SK-N-SH treated with all-trans-retinoic acid at 6 μM for 48 hours (cell line): ENCODE measurements at regions not wholly inside any gene's neighbourhood (a gene's known extent, or its start where the extent isn't known, plus 50 kb on each side); places are given as distances from the start of the nearest gene placed in this dataset.

ENCODE experiments used
- ATAC-seq: fragments of 200-7000 bp; cut with Tn5 transposase; 3 replicates; pipeline ENCODE4 v1.9.1; 2020; ENCODE audit warnings: mild to moderate bottlenecking, moderate library complexity
- ARNTL ChIP-seq: fragments of 450-650 bp; formaldehyde crosslinking; IDR thresholded peaks from 2 replicates; pipeline ENCODE4 v1.5.0; 2020; ENCODE audit warnings: low read depth, mild to moderate bottlenecking, moderate library complexity, borderline replicate concordance
- CSDC2 ChIP-seq: fragments of 250-450 bp; sonication (Bioruptor Pico); IDR thresholded peaks from 2 replicates; pipeline ENCODE4 v1.5.0; 2020; ENCODE audit warnings: mild to moderate bottlenecking, moderate library complexity
- ESRRG ChIP-seq: fragments of 250-450 bp; sonication (Bioruptor Pico); IDR thresholded peaks from 2 replicates; pipeline ENCODE4 v1.6.1; 2021; ENCODE audit warnings: mild to moderate bottlenecking
- GLIS3 ChIP-seq: fragments of 250-450 bp; sonication (Bioruptor Pico); IDR thresholded peaks from 2 replicates; pipeline ENCODE4 v1.5.0; 2020; ENCODE audit warnings: mild to moderate bottlenecking, moderate library complexity
- ISL1 ChIP-seq: fragments of 250-450 bp; sonication (Bioruptor Pico); IDR thresholded peaks from 2 replicates; pipeline ENCODE4 v2.1.2; 2022; ENCODE audit warnings: mild to moderate bottlenecking, moderate library complexity
- OSR1 ChIP-seq: fragments of 250-450 bp; sonication (Bioruptor Pico); IDR thresholded peaks from 2 replicates; pipeline ENCODE4 v1.8.0; 2022; ENCODE audit warnings: moderate library complexity, mild to moderate bottlenecking, inconsistent platforms
- RARB ChIP-seq: fragments of 250-450 bp; sonication (Bioruptor Pico); IDR thresholded peaks from 2 replicates; pipeline ENCODE4 v1.8.0; 2021; ENCODE audit warnings: mild to moderate bottlenecking, moderate library complexity
- TCF4 ChIP-seq: fragments of 250-450 bp; sonication (Bioruptor Pico); IDR thresholded peaks from 2 replicates; pipeline ENCODE4 v1.8.0; 2021; ENCODE audit warnings: mild to moderate bottlenecking, moderate library complexity, borderline replicate concordance
- TOX ChIP-seq: fragments of 250-450 bp; sonication (Bioruptor Pico); IDR thresholded peaks from 2 replicates; pipeline ENCODE4 v1.8.0; 2021; ENCODE audit warnings: mild to moderate bottlenecking, moderate library complexity, borderline replicate concordance
- ZFP3 ChIP-seq: fragments of 250-450 bp; sonication (Bioruptor Pico); IDR thresholded peaks from 2 replicates; pipeline ENCODE4 v1.5.0; 2020; ENCODE audit warnings: mild to moderate bottlenecking, moderate library complexity
- ZFP30 ChIP-seq: fragments of 450-650 bp; formaldehyde crosslinking; IDR thresholded peaks from 2 replicates; pipeline ENCODE4 v1.5.0; 2022; ENCODE audit warnings: mild to moderate bottlenecking, moderate library complexity
- ZNF565 ChIP-seq: fragments of 450-650 bp; formaldehyde crosslinking; conservative IDR thresholded peaks from 2 replicates; pipeline ENCODE4 v1.5.0; 2020; ENCODE audit warnings: low read depth, mild to moderate bottlenecking, moderate library complexity
- ZNF70 ChIP-seq: fragments of 450-650 bp; formaldehyde crosslinking; IDR thresholded peaks from 2 replicates; pipeline ENCODE4 v1.5.0; 2020; ENCODE audit warnings: mild to moderate bottlenecking, moderate library complexity
- ZNF8 ChIP-seq: fragments of 450-650 bp; formaldehyde crosslinking; IDR thresholded peaks from 2 replicates; pipeline ENCODE4 v1.5.0; 2020; ENCODE audit warnings: mild to moderate bottlenecking, moderate library complexity
- TF ChIP-seq, protein P1 (sequence below): fragments of 250-450 bp; sonication (Bioruptor Pico); IDR thresholded peaks from 2 replicates; pipeline ENCODE4 v1.8.0; 2020; ENCODE audit warnings: mild to moderate bottlenecking, moderate library complexity, borderline replicate concordance
- TF ChIP-seq, protein P2 (sequence below): fragments of 250-450 bp; sonication (Bioruptor Pico); IDR thresholded peaks from 2 replicates; pipeline ENCODE4 v1.5.1; 2020; ENCODE audit warnings: low read depth, mild to moderate bottlenecking, moderate library complexity
- TF ChIP-seq, protein P3 (sequence below): fragments of 250-450 bp; sonication (Bioruptor Pico); IDR thresholded peaks from 2 replicates; pipeline ENCODE4 v1.5.1; 2021; ENCODE audit warnings: mild to moderate bottlenecking, moderate library complexity
- TF ChIP-seq, protein P4 (sequence below): fragments of 250-450 bp; sonication (Bioruptor Pico); IDR thresholded peaks from 2 replicates; pipeline ENCODE4 v1.5.0; 2020; ENCODE audit warnings: mild to moderate bottlenecking, moderate library complexity
- TF ChIP-seq, protein P5 (sequence below): fragments of 250-450 bp; sonication (Bioruptor Pico); IDR thresholded peaks from 2 replicates; pipeline ENCODE4 v1.8.0; 2021; ENCODE audit warnings: low read depth, mild to moderate bottlenecking, moderate library complexity, borderline replicate concordance

DNA sequence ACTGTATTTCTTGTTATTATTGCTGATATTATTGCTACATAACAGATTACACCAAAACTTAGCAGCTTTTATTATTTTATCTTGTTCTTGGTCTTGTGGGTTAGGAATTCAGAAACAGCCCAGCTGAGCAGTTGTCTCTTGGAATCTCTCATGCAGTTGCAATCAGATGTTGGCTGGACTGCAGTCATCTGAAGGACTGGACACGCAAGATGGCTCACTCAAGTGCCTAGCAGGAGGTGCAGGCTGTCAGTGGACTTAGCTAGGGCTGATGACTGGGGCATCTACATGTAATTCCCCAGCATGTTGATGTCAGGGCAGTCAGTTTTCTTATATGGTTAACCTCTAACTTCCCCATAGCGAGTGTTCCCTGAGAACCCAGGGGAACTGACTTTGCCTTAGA, 128.6 kb upstream of the PLCB4 start:
- ATAC-seq, result no peak
- TF ChIP-seq, protein P1, sequence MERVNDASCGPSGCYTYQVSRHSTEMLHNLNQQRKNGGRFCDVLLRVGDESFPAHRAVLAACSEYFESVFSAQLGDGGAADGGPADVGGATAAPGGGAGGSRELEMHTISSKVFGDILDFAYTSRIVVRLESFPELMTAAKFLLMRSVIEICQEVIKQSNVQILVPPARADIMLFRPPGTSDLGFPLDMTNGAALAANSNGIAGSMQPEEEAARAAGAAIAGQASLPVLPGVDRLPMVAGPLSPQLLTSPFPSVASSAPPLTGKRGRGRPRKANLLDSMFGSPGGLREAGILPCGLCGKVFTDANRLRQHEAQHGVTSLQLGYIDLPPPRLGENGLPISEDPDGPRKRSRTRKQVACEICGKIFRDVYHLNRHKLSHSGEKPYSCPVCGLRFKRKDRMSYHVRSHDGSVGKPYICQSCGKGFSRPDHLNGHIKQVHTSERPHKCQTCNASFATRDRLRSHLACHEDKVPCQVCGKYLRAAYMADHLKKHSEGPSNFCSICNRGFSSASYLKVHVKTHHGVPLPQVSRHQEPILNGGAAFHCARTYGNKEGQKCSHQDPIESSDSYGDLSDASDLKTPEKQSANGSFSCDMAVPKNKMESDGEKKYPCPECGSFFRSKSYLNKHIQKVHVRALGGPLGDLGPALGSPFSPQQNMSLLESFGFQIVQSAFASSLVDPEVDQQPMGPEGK (CRISPR knock-in tag), result no peak
- no peak for TF ChIP-seq ISL1 (CRISPR knock-in tag)
- no peak for TF ChIP-seq ARNTL
- TF ChIP-seq CSDC2 (CRISPR knock-in tag), result no peak

DNA sequence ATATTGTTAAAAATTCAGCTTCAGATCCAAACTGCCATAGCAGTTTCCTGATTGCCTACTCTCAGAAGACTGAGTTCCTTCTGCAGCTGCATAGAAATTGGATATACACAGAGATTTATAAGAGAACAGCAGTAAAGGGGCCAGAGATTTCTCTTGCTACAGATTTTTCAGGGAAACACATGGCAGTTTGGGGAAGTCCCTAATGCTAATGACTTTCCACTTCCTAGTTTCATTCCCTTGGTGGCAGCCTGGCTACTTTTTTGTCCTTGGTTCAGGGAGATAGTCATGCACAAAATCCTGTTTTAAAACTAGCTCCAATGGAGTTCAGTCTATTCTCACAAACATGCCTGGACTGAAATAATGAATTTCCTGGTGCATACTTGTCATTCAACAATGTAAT, 125.3 kb upstream of the PLCB4 start:
- ATAC-seq, result no peak
- TF ChIP-seq, protein P1 (CRISPR knock-in tag), result no peak
- TF ChIP-seq, protein P2, sequence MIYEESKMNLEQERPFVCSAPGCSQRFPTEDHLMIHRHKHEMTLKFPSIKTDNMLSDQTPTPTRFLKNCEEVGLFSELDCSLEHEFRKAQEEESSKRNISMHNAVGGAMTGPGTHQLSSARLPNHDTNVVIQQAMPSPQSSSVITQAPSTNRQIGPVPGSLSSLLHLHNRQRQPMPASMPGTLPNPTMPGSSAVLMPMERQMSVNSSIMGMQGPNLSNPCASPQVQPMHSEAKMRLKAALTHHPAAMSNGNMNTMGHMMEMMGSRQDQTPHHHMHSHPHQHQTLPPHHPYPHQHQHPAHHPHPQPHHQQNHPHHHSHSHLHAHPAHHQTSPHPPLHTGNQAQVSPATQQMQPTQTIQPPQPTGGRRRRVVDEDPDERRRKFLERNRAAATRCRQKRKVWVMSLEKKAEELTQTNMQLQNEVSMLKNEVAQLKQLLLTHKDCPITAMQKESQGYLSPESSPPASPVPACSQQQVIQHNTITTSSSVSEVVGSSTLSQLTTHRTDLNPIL, result no peak
- TF ChIP-seq, protein P3, sequence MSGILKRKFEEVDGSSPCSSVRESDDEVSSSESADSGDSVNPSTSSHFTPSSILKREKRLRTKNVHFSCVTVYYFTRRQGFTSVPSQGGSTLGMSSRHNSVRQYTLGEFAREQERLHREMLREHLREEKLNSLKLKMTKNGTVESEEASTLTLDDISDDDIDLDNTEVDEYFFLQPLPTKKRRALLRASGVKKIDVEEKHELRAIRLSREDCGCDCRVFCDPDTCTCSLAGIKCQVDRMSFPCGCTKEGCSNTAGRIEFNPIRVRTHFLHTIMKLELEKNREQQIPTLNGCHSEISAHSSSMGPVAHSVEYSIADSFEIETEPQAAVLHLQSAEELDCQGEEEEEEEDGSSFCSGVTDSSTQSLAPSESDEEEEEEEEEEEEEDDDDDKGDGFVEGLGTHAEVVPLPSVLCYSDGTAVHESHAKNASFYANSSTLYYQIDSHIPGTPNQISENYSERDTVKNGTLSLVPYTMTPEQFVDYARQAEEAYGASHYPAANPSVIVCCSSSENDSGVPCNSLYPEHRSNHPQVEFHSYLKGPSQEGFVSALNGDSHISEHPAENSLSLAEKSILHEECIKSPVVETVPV, result no peak
- TF ChIP-seq ISL1 (CRISPR knock-in tag) (no peak), ESRRG (CRISPR knock-in tag) (no peak), TCF4 (CRISPR knock-in tag) (no peak), TOX (CRISPR knock-in tag) (no peak), ZNF70 (no peak), RARB (CRISPR knock-in tag) (no peak), ZNF565 (no peak), ZFP3 (CRISPR knock-in tag) (no peak), ZFP30 (CRISPR knock-in tag) (no peak), ARNTL (no peak), ZNF8 (no peak), CSDC2 (CRISPR knock-in tag) (no peak)
- TF ChIP-seq, protein P4, sequence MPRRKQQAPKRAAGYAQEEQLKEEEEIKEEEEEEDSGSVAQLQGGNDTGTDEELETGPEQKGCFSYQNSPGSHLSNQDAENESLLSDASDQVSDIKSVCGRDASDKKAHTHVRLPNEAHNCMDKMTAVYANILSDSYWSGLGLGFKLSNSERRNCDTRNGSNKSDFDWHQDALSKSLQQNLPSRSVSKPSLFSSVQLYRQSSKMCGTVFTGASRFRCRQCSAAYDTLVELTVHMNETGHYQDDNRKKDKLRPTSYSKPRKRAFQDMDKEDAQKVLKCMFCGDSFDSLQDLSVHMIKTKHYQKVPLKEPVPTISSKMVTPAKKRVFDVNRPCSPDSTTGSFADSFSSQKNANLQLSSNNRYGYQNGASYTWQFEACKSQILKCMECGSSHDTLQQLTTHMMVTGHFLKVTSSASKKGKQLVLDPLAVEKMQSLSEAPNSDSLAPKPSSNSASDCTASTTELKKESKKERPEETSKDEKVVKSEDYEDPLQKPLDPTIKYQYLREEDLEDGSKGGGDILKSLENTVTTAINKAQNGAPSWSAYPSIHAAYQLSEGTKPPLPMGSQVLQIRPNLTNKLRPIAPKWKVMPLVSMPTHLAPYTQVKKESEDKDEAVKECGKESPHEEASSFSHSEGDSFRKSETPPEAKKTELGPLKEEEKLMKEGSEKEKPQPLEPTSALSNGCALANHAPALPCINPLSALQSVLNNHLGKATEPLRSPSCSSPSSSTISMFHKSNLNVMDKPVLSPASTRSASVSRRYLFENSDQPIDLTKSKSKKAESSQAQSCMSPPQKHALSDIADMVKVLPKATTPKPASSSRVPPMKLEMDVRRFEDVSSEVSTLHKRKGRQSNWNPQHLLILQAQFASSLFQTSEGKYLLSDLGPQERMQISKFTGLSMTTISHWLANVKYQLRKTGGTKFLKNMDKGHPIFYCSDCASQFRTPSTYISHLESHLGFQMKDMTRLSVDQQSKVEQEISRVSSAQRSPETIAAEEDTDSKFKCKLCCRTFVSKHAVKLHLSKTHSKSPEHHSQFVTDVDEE (CRISPR knock-in tag), result no peak
- TF ChIP-seq, protein P5, sequence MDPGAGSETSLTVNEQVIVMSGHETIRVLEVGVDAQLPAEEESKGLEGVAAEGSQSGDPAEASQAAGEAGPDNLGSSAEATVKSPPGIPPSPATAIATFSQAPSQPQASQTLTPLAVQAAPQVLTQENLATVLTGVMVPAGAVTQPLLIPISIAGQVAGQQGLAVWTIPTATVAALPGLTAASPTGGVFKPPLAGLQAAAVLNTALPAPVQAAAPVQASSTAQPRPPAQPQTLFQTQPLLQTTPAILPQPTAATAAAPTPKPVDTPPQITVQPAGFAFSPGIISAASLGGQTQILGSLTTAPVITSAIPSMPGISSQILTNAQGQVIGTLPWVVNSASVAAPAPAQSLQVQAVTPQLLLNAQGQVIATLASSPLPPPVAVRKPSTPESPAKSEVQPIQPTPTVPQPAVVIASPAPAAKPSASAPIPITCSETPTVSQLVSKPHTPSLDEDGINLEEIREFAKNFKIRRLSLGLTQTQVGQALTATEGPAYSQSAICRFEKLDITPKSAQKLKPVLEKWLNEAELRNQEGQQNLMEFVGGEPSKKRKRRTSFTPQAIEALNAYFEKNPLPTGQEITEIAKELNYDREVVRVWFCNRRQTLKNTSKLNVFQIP (CRISPR knock-in tag), result no peak

DNA sequence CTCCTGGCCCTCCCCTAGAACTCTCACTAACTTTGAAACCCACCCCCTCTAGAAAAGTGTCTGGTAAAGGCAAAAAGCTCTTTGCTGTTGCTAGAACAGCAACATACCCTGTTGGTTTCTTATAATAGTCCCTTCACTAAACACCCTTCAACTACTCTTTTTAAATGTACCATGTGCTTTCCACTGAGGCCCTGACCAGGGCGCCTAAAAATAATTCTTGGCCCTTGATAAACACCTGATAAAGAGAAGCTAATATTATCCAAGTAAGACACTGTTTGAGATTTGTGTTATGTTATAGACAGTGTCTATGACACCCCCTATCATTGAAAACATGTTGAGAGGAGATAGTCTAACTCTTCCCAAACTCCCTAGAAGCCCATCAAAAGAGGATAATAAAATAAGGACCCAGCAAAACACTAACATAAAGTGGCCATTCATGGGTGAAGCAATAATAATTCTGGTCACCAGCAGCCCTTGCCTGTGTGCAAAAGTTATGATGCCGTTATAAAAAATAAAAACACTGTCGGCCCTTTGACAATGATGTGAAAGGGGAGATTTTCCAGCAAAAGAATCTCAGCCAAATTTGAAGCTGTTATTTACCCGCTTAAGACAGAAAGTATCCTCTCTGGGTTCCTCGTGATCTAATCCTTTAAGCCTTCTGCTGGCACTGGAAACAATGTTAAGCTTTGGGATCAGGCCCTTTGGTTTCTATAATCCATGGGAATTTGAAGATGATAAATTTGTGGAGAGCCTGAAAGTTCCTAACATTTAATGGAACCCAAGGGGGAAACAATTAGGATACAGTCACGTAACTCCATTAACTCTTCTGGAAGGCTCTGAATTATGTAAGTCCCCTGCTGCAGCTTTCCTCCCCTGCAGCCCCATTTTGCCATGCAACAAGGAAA, 122.6 kb upstream of the PLCB4 start:
- no peak for ATAC-seq
- TF ChIP-seq GLIS3 (CRISPR knock-in tag) (no peak), TOX (CRISPR knock-in tag) (no peak), ARNTL (no peak), OSR1 (CRISPR knock-in tag) (no peak)
